Right ventricle myocardium superior (tissue), 1 donor: ENCODE measurements at regions not wholly inside any gene's neighbourhood (a gene's known extent, or its start where the extent isn't known, plus 50 kb on each side); places are given as distances from the start of the nearest gene placed in this dataset.
"Not testable (repeated sequence)": the region's sequence is repeated elsewhere in the genome, so short reads cannot be mapped to it uniquely, and the experiment has no call there.

ENCODE experiments used
- ATAC-seq: fragments of 200-7000 bp; cut with Tn5 transposase; one replicate; pipeline ENCODE4 v1.9.1; 2020; ENCODE audit warnings: mild to moderate bottlenecking; ENCODE audit not compliant: poor library complexity
- DNase-seq: peaks from one replicate; pipeline ENCODE4 v3.0.0-alpha.2; 2020
- intact Hi-C: fragments of 100-400 bp; cut with DNase I; formaldehyde crosslinking; loops from one replicate; pipeline ENCODE4 v1.11.2; 2022
- donor health status: DM: no; HTN: yes; CAD: no; lungs with severe emphysema.

- ATAC-seq (no peak), DNase-seq (no peak)
- intact Hi-C loops, result no loop called here
Measured at GRCh38 chr18:78859686-78860085, 119.9 kb upstream of the SALL3 start.

GRCh38 chr18:78860117-78860516 is 119.5 kb upstream of the SALL3 start:
- intact Hi-C loops, result no loop called here

GRCh38 chr18:78861116-78861515 is 118.5 kb upstream of the SALL3 start:
- DNase-seq (no peak), ATAC-seq (no peak)
- intact Hi-C loops, result no loop called here

More at GRCh38 chr18:78860117-78860516, 119.5 kb upstream of the SALL3 start:
- ATAC-seq, result no peak
- DNase-seq, result no peak

GRCh38 chr18:78861706-78862105 is 117.9 kb upstream of the SALL3 start:
- DNase-seq, result no peak

GRCh38 chr18:78862395-78862794 is 117.2 kb upstream of the SALL3 start:
- intact Hi-C loops, result no loop called here
- no peak for ATAC-seq
- DNase-seq, result no peak

More at GRCh38 chr18:78861706-78862105, 117.9 kb upstream of the SALL3 start:
- no peak for ATAC-seq
- intact Hi-C loops, result no loop called here

- intact Hi-C loops, result no loop called here
- ATAC-seq, result peak; percentile 48
- DNase-seq, result no peak
Measured at GRCh38 chr18:78865056-78865598, 114.5 kb upstream of the SALL3 start.

- DNase-seq (no peak), ATAC-seq (no peak)
- intact Hi-C loops, result no loop called here
Measured at GRCh38 chr18:78865771-78866310, 113.8 kb upstream of the SALL3 start.

GRCh38 chr18:78867131-78867530 is 112.5 kb upstream of the SALL3 start:
- DNase-seq (no peak), ATAC-seq (no peak)
- intact Hi-C loops, result no loop called here

GRCh38 chr18:78868330-78869316 is 111.0 kb upstream of the SALL3 start:
- no peak for DNase-seq
- intact Hi-C loops, result no loop called here
- ATAC-seq, result peak; percentile 59

- ATAC-seq (peak; percentile 63), DNase-seq (peak; percentile 70)
- intact Hi-C loops, result no loop called here
Measured at GRCh38 chr18:78871618-78872017, 108.0 kb upstream of the SALL3 start.

GRCh38 chr18:78873926-78874500 is 105.6 kb upstream of the SALL3 start:
- ATAC-seq (no peak), DNase-seq (no peak)
- intact Hi-C loops, result no loop called here

- DNase-seq, result no peak
- ATAC-seq, result no peak
- intact Hi-C loops, result loop anchor here (5.0 kb wide), 1 partner anchor 372 kb away; no protein-coding TSS in a partner anchor
Measured at GRCh38 chr18:78875016-78875777, 104.4 kb upstream of the SALL3 start.

- no peak for DNase-seq
Measured at GRCh38 chr18:78875778-78876650, 103.6 kb upstream of the SALL3 start.

GRCh38 chr18:78876868-78877267 is 102.8 kb upstream of the SALL3 start:
- no peak for DNase-seq
- ATAC-seq, result no peak
- intact Hi-C loops, result loop anchor here (5.0 kb wide), 1 partner anchor 370 kb away; no protein-coding TSS in a partner anchor

More at GRCh38 chr18:78875778-78876650, 103.6 kb upstream of the SALL3 start:
- ATAC-seq, result no peak
- intact Hi-C loops, result loop anchor here (5.0 kb wide), 1 partner anchor 371 kb away; no protein-coding TSS in a partner anchor

- intact Hi-C loops, result loop anchor here (5.0 kb wide), 1 partner anchor 369 kb away; no protein-coding TSS in a partner anchor
- ATAC-seq, result no peak
- DNase-seq, result no peak
Measured at GRCh38 chr18:78878335-78878734, 101.3 kb upstream of the SALL3 start.

GRCh38 chr18:78879072-78879883 is 100.3 kb upstream of the SALL3 start:
- intact Hi-C loops, result loop anchor here (5.0 kb wide), 1 partner anchor 368 kb away; no protein-coding TSS in a partner anchor
- ATAC-seq, DNase-seq: not testable (repeated sequence)

GRCh38 chr18:78882585-78882984 is 97.0 kb upstream of the SALL3 start:
- ATAC-seq (no peak), DNase-seq (no peak)
- intact Hi-C loops, result no loop called here
